OCI-LY7 (cell line): ENCODE measurements at regions not wholly inside any gene's neighbourhood (a gene's known extent, or its start where the extent isn't known, plus 50 kb on each side); places are given as distances from the start of the nearest gene placed in this dataset.

Source experiments
- BruUV-seq: library from RNA; stranded (reverse); fragments of 400-500 nt; replicated peaks from 2 replicates; lab custom pipeline; 2021; lab: Mats Ljungman, UMichigan
- CTCF ChIA-PET: fragments of 300-600 bp; sonication (Branson Sonifier 250); formaldehyde crosslinking; loops from one replicate; lab custom pipeline; 2022; ENCODE audit warnings: antibody characterized with exemption; ENCODE audit not compliant: unreplicated experiment; lab: Charles Lee
- POLR2A ChIA-PET: fragments of 300-600 bp; sonication (Branson Sonifier 250); formaldehyde crosslinking; loops from one replicate; lab custom pipeline; 2022; ENCODE audit warnings: antibody characterized with exemption; lab: Charles Lee
- DNase-seq: peaks from one replicate; pipeline ENCODE4 v3.0.0-alpha.2; 2015; ENCODE audit warnings: low spot score
- H2AFZ ChIP-seq: fragments of 200-600 bp; sonication (generic), shearing (Covaris generic); 2 replicates; pipeline ENCODE4 v1.6.1; 2014; ENCODE audit warnings: mild to moderate bottlenecking, antibody characterized with exemption, low read length, moderate library complexity
- H3K27ac ChIP-seq: fragments of 200-600 bp; sonication (generic); 2 replicates; pipeline ENCODE4 v1.5.1; 2014; ENCODE audit warnings: mixed run types, low read depth, mild to moderate bottlenecking, moderate library complexity, low read length, inconsistent platforms; ENCODE audit not compliant: poor library complexity, severe bottlenecking
- H3K36me3 ChIP-seq: fragments of 200-600 bp; sonication (generic); 2 replicates; pipeline ENCODE4 v1.6.1; 2014; ENCODE audit warnings: mild to moderate bottlenecking, antibody characterized with exemption, low read length, moderate library complexity, mixed read lengths; ENCODE audit not compliant: insufficient read depth
- H3K4me1 ChIP-seq: fragments of 200-600 bp; sonication (generic); 2 replicates; pipeline ENCODE4 v1.5.1; 2014; ENCODE audit warnings: mild to moderate bottlenecking, low read length; ENCODE audit not compliant: insufficient read depth, poor library complexity, severe bottlenecking
- H3K4me2 ChIP-seq: fragments of 200-600 bp; sonication (generic); 2 replicates; pipeline ENCODE4 v1.6.1; 2014; ENCODE audit warnings: mild to moderate bottlenecking, low read length
- H3K4me3 ChIP-seq: fragments of 200-600 bp; sonication (generic); 2 replicates; pipeline ENCODE4 v1.5.1; 2014; ENCODE audit warnings: mild to moderate bottlenecking, low read depth, low read length; ENCODE audit not compliant: poor library complexity, severe bottlenecking
- H3K79me2 ChIP-seq: fragments of 200-600 bp; sonication (generic); 2 replicates; pipeline ENCODE4 v1.6.1; 2016; ENCODE audit warnings: low read depth, mild to moderate bottlenecking, low read length, moderate library complexity, mixed read lengths; ENCODE audit not compliant: insufficient read depth
- H3K9me2 ChIP-seq: fragments of 200-600 bp; sonication (generic); 2 replicates; pipeline ENCODE4 v1.6.1; 2016; ENCODE audit warnings: mild to moderate bottlenecking, low read length, mixed read lengths; ENCODE audit not compliant: insufficient read depth
- H3K9me3 ChIP-seq: fragments of 200-600 bp; sonication (generic); 2 replicates; pipeline ENCODE4 v1.6.1; 2014; ENCODE audit warnings: mild to moderate bottlenecking, mixed run types, low read length, mixed read lengths
- H4K20me1 ChIP-seq: fragments of 200-600 bp; sonication (generic); 2 replicates; pipeline ENCODE4 v1.6.1; 2014; ENCODE audit warnings: mild to moderate bottlenecking, antibody characterized with exemption, low read length, moderate library complexity, mixed read lengths; ENCODE audit not compliant: insufficient read depth
- EZH2phosphoT487 ChIP-seq: fragments of 200-600 bp; sonication (generic); IDR thresholded peaks from 2 replicates; pipeline ENCODE4 v1.6.1; 2018; ENCODE audit warnings: low read depth, borderline replicate concordance, mild to moderate bottlenecking, mixed run types, antibody characterized with exemption, low read length, moderate library complexity, mixed read lengths
- intact Hi-C: fragments of 100-400 bp; cut with micrococcal nuclease; formaldehyde crosslinking; loops from one replicate; pipeline ENCODE4 v1.10.0; 2022; ENCODE audit not compliant: unreplicated experiment
- TF ChIP-seq, protein P1 (sequence below): fragments of 200-600 bp; sonication (generic); conservative IDR thresholded peaks from 2 replicates; pipeline ENCODE4 v1.5.1; 2014; ENCODE audit warnings: mild to moderate bottlenecking, antibody characterized with exemption, low read length, moderate library complexity, mixed read lengths

DNA sequence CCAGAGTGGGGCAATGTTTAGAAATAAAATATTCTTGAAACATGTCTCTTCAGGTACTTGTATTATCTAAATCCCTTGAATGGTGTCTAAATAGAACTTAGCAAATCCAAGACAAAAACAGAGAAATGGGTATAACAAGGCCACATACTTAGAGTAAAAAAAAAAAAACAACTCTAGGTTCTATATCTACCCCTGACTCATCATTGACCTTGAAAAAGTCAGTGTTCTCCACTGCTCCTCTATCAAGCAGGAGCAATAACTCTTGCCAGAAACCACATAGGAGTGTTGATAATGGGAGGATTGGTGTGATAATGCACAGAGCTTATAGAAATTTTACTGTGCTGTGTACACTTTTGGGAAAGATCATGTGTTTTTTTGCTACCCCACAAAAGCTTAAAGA lies 296.6 kb upstream of the PMFBP1 start:
- H4K20me1 ChIP-seq = no peaks in the 10 kb centered on the region
- H3K4me2 ChIP-seq = no peak overlapping the region
- no peaks in the 10 kb centered on the region for H3K4me1 ChIP-seq
- POLR2A ChIA-PET = interaction anchor here (0.5 kb wide), 1 partner anchor 57 kb away, joined by 3 read pairs; no protein-coding TSS in a partner anchor
- no peak overlapping the region for H2AFZ ChIP-seq
- CTCF ChIA-PET = interaction anchor here (0.7 kb wide), 1 partner anchor 826 kb away, joined by 3 read pairs; no protein-coding TSS in a partner anchor
- H3K79me2 ChIP-seq = no peaks in the 10 kb centered on the region
- H3K9me2 ChIP-seq = no peaks in the 10 kb centered on the region
- no TSS peak for BruUV-seq
- no peaks in the 10 kb centered on the region for H3K36me3 ChIP-seq
- no peaks in the 10 kb centered on the region for H3K9me3 ChIP-seq
- H3K27ac ChIP-seq = no peak overlapping the region
- no peak for DNase-seq
- intact Hi-C loops = loop anchor here (5.0 kb wide), 1 partner anchor 66 kb away; no protein-coding TSS in a partner anchor
- H3K4me3 ChIP-seq = no peak overlapping the region
- TF ChIP-seq, protein P1, sequence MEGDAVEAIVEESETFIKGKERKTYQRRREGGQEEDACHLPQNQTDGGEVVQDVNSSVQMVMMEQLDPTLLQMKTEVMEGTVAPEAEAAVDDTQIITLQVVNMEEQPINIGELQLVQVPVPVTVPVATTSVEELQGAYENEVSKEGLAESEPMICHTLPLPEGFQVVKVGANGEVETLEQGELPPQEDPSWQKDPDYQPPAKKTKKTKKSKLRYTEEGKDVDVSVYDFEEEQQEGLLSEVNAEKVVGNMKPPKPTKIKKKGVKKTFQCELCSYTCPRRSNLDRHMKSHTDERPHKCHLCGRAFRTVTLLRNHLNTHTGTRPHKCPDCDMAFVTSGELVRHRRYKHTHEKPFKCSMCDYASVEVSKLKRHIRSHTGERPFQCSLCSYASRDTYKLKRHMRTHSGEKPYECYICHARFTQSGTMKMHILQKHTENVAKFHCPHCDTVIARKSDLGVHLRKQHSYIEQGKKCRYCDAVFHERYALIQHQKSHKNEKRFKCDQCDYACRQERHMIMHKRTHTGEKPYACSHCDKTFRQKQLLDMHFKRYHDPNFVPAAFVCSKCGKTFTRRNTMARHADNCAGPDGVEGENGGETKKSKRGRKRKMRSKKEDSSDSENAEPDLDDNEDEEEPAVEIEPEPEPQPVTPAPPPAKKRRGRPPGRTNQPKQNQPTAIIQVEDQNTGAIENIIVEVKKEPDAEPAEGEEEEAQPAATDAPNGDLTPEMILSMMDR = no peak
- no peak for TF ChIP-seq EZH2phosphoT487

- no peaks in the 10 kb centered on the region for H3K9me3 ChIP-seq
- CTCF ChIA-PET = interaction anchor here (0.6 kb wide), 1 partner anchor 67 kb away, joined by 4 read pairs; no protein-coding TSS in a partner anchor
- BruUV-seq = no TSS peak
Observed at GRCh38 chr16:72467157-72467759, 295.3 kb upstream of the PMFBP1 start.

More at GRCh38 chr16:72467157-72467759, 295.3 kb upstream of the PMFBP1 start:
- POLR2A ChIA-PET = interaction anchor here (0.6 kb wide), 1 partner anchor 709 kb away, joined by 3 read pairs; no protein-coding TSS in a partner anchor
- Histone ChIP-seq H3K79me2 (no peaks in the 10 kb centered on the region), H3K4me3 (no peak overlapping the region), H3K4me1 (no peaks in the 10 kb centered on the region), H3K9me2 (no peaks in the 10 kb centered on the region), H3K4me2 (no peak overlapping the region), H3K36me3 (no peaks in the 10 kb centered on the region), H3K27ac (no peak overlapping the region), H2AFZ (no peak overlapping the region), H4K20me1 (no peaks in the 10 kb centered on the region)
- DNase-seq = peak; percentile 46
- intact Hi-C loops = loop anchor here (1.0 to 5.0 kb wide), 2 partner anchors 65 to 342 kb away; no protein-coding TSS in a partner anchor
- TF ChIP-seq, protein P1 = peak; percentile 83
- no peak for TF ChIP-seq EZH2phosphoT487
